Heart right ventricle (tissue), 16 donors: ENCODE measurements at regions not wholly inside any gene's neighbourhood (a gene's known extent, or its start where the extent isn't known, plus 50 kb on each side); places are given as distances from the start of the nearest gene placed in this dataset.

Experiments
- ATAC-seq, 8 donors: fragments of 200-7000 bp; cut with Tn5 transposase; one replicate each; pipeline ENCODE4 v1.9.1; 2020; ENCODE audit warnings: mild to moderate bottlenecking in 8 of 8, moderate library complexity in 8 of 8, moderate number of reproducible peaks in 1 of 8
- DNase-seq, 2 donors: peaks; one replicate each; pipeline ENCODE4 v3.0.0-alpha.2; 2020
- H3K27ac ChIP-seq, 10 donors: fragments of 200-600 bp; sonication (generic) in 2 of 10; one replicate each; pipeline versions ENCODE4 v1.5.0 to v1.8.0; 2020 to 2022; ENCODE audit warnings: mild to moderate bottlenecking in 3 of 10
- H3K27me3 ChIP-seq, 7 donors: fragments of 200-600 bp; one replicate each; pipeline ENCODE4 v1.8.0; 2021 to 2022; ENCODE audit warnings: mild to moderate bottlenecking in 2 of 7
- H3K36me3 ChIP-seq, 9 donors: fragments of 200-600 bp; sonication (generic) in 1 of 9; one replicate each; pipeline versions ENCODE4 v1.5.0 to v1.8.0; 2020 to 2022; ENCODE audit warnings: mild to moderate bottlenecking in 2 of 9
- H3K4me1 ChIP-seq, 9 donors: fragments of 200-600 bp; sonication (generic) in 1 of 9; one replicate each; pipeline versions ENCODE4 v1.5.0 to v1.8.0; 2020 to 2022; ENCODE audit warnings: mild to moderate bottlenecking in 4 of 9
- H3K4me3 ChIP-seq, 10 donors: fragments of 200-600 bp; sonication (generic) in 2 of 10; one replicate each; pipeline versions ENCODE4 v1.5.0 to v1.8.0; 2020 to 2022; ENCODE audit warnings: mild to moderate bottlenecking in 7 of 10, moderate library complexity in 2 of 10
- H3K9me3 ChIP-seq, 11 donors: fragments of 200-600 bp in 10 of 11; sonication (generic) in 2 of 11; one replicate each; pipeline versions ENCODE4 v1.5.0 to v1.8.0; 2013 to 2022; ENCODE audit warnings: mild to moderate bottlenecking in 2 of 11, control low read depth in 1 of 11, moderate library complexity in 1 of 11
- WGBS, 2 donors: extraction: QIAGEN DNeasy Blood & Tissue Kit; methylation state at CpG; one replicate each; pipeline ENCODE4 v1.1.7; 2013; ENCODE audit warnings: inconsistent platforms in 1 of 2; 5-methylcytosine and 5-hydroxymethylcytosine counted together
- intact Hi-C, 10 donors: fragments of 100-400 bp; cut with DNase I; formaldehyde crosslinking; loops; one replicate each; pipeline versions ENCODE4 v1.11.1 to v1.14.2; 2022
- TF ChIP-seq, protein P1 (sequence below), 9 donors: fragments of 200-600 bp; sonication (generic) in 2 of 9; IDR thresholded peaks; one replicate each; pipeline versions ENCODE4 v1.5.0 to v1.8.0; 2021 to 2022; ENCODE audit warnings: antibody characterized with exemption in 9 of 9, mild to moderate bottlenecking in 5 of 9, moderate library complexity in 1 of 9
- donor health status: Arrhythmogenic right ventricular cardiomyopathy.
- donor health status: ischemic (EF 13 %, LVEDD 7.1; RV severe dilation, severe dysfunction).
- donor health status: healthy with polysubstance abuse.
- donor health status: DM: no; HTN: yes; CAD: no.
- donor health status: DM: no; HTN: no; CAD: no.
- donor health status: ischemic (EF 25% LVEDD 6.9; RV normal size, moderate dysfunction).
- donor health status: ischemic (EF 25% LVEDD 5.7; RV mildly dilated, moderate dysfunction).
- donor health status: healthy.
- donor health status: DM: yes; HTN: yes; CAD: no.
- donor health status: Ischemic cardiomyopathy.
- donor health status: ischemic (EF 35%, LVEDD 5.7; RV mildly dilated, moderate dysfunction).
- donor health status: nonischemic (EF 11% LVEDD 7.7; RV severe dilation, severe dysfunction).
- donor health status: DM: yes; HTN: yes; CAD: no.
- donor health status: PGD.
- donor health status: ischemic (EF 29% LVEDD 5.4; RV normal size, mild dysfunction).
- donor health status: nonischemic (EF 23%, LVEDD 6.1; RV moderate dilation, normal function).

DNA sequence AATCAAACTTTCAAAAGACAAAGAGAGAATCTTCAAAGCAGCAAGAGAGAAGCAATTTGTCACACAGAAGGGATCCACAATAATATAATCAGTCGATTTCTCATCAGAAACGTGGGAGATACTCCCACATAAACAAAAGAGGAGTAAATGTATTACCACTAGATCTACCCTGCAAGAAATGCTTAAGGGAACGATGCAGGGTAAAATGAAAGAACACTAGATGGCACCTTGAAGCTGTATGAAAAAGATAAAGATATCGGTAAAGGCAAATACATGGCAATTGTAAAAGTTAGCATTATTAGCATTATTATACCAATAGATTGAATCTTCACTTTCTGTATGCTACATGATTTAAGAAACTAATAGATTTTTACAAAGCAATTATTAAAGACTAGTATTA lies 677.0 kb downstream of the SUCLG1 start:
- DNase-seq (no peak), ATAC-seq (no peak)
- Histone ChIP-seq H3K27me3 (no peaks in the 10 kb centered on the region), H3K9me3 (peaks cover 0 to 11% (median 0%) of the 10 kb centered on the region in 11 donors), H3K4me1 (no peaks in the 10 kb centered on the region), H3K36me3 (no peaks in the 10 kb centered on the region), H3K27ac (no peak overlapping the region), H3K4me3 (no peak overlapping the region)
- intact Hi-C loops, result no loop called here
- 62 to 71% methylated on average over 4 of the region's 4 CpGs for WGBS, 2 donors
- TF ChIP-seq, protein P1, sequence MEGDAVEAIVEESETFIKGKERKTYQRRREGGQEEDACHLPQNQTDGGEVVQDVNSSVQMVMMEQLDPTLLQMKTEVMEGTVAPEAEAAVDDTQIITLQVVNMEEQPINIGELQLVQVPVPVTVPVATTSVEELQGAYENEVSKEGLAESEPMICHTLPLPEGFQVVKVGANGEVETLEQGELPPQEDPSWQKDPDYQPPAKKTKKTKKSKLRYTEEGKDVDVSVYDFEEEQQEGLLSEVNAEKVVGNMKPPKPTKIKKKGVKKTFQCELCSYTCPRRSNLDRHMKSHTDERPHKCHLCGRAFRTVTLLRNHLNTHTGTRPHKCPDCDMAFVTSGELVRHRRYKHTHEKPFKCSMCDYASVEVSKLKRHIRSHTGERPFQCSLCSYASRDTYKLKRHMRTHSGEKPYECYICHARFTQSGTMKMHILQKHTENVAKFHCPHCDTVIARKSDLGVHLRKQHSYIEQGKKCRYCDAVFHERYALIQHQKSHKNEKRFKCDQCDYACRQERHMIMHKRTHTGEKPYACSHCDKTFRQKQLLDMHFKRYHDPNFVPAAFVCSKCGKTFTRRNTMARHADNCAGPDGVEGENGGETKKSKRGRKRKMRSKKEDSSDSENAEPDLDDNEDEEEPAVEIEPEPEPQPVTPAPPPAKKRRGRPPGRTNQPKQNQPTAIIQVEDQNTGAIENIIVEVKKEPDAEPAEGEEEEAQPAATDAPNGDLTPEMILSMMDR (IDR thresholded peaks at IDR 0.05), result no peak

- WGBS, 2 donors, result 82 to 83% methylated on average over 5 of the region's 5 CpGs
- no peak for DNase-seq
Measured at GRCh38 chr2:83764447-83765005, 694.6 kb downstream of the SUCLG1 start.

GRCh38 chr2:83757329-83757728 lies 701.8 kb downstream of the SUCLG1 start:
- H3K36me3 ChIP-seq, result no peaks in the 10 kb centered on the region
- H3K4me3 ChIP-seq, result no peak overlapping the region
- WGBS, 2 donors, result 90 to 95% methylated on average over 2 of the region's 2 CpGs
- no peak for ATAC-seq
- H3K27ac ChIP-seq, result no peak overlapping the region
- intact Hi-C loops, result no loop called here
- H3K9me3 ChIP-seq, result peaks cover 0 to 38% (median 25%) of the 10 kb centered on the region in 11 donors
- TF ChIP-seq, protein P1 (IDR thresholded peaks at IDR 0.05), result no peak
- DNase-seq, result no peak
- no peaks in the 10 kb centered on the region for H3K27me3 ChIP-seq
- H3K4me1 ChIP-seq, result no peaks in the 10 kb centered on the region

More at GRCh38 chr2:83764447-83765005, 694.6 kb downstream of the SUCLG1 start:
- no peaks in the 10 kb centered on the region for H3K36me3 ChIP-seq
- H3K27ac ChIP-seq, result no peak overlapping the region
- H3K9me3 ChIP-seq, result peaks cover 0 to 70% (median 15%) of the 10 kb centered on the region in 11 donors
- TF ChIP-seq, protein P1 (IDR thresholded peaks at IDR 0.05), result no peak
- no peak overlapping the region for H3K4me3 ChIP-seq
- H3K27me3 ChIP-seq, result no peaks in the 10 kb centered on the region
- no peaks in the 10 kb centered on the region for H3K4me1 ChIP-seq
- intact Hi-C loops, result no loop called here
- no peak for ATAC-seq

DNA sequence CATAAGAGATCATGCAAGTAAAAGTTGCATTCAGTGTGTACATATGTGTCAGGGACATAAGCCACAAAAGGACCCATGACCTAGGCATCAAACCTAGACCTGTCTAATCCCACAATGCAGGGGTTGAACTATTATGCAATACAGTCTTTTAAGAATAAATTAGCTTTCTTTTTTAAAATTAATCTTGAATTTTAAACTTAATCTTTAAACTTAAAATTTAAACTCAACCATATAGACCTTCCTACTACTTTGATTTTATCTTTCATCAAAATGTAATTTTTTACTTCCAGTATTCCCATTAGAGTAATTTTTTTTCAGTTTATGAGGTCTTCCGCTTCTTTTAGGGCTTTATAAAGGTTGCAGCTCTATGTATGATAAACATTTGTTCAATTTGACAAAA lies 702.9 kb downstream of the SUCLG1 start:
- Histone ChIP-seq H3K36me3 (no peaks in the 10 kb centered on the region), H3K9me3 (peaks cover 0 to 31% (median 22%) of the 10 kb centered on the region in 11 donors), H3K4me1 (no peaks in the 10 kb centered on the region), H3K4me3 (no peak overlapping the region), H3K27me3 (no peaks in the 10 kb centered on the region), H3K27ac (no peak overlapping the region)
- TF ChIP-seq, protein P1 (IDR thresholded peaks at IDR 0.05), result no peak
- intact Hi-C loops, result no loop called here
- WGBS, 2 donors, result 92 to 93% methylated on average over 1 of the region's 1 CpG
- DNase-seq, result no peak
- ATAC-seq, result no peak
